ENCODE measurements at regions not wholly inside any gene's neighbourhood (a gene's known extent, or its start where the extent isn't known, plus 50 kb on each side); places are given as distances from the start of the nearest gene placed in this dataset.
A peak's percentile ranks its signal among the peaks of the same experiment; 100 is the strongest.

DNA sequence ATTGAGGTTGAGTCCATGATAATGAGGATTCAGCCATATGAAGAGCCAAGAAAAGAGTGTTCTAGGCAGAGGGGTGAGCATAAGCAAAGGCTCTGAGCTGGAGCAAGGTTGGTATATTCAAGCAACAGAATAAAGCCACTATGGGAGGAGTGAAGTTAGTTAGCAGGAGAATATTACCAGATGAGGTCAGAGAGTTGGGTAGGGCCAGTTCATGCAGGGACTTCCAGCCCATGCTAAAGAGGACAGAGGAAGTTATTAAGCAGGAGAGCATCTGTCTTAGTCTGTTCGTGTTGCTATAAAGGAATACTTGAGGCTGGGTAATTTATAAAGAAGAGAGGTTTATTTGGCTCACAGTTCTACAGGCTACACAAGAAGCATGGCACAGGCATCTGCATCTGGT lies 57.1 kb upstream of the ATG10 start:
- no peaks in the 10 kb centered on the region for H3K36me3 Mint-ChIP-seq

GRCh38 chr5:81912933-81913332 lies 58.9 kb upstream of the ATG10 start:
- Mint-ChIP-seq H3K4me1 (peaks cover 5 to 21% (median 17%) of the 10 kb centered on the region in 3 donors), H3K27ac (no peak overlapping the region), H3K4me3 (no peak overlapping the region), H3K36me3 (no peaks in the 10 kb centered on the region), H3K9me3 (peaks cover 0 to 5% (median 0%) of the 10 kb centered on the region in 7 donors), H3K27me3 (no peaks in the 10 kb centered on the region)
- ATAC-seq (ENCODE audit: low read depth in 2 of 2) (no peak), DNase-seq (no peak)

More for the DNA sequence above, 57.1 kb upstream of the ATG10 start:
- no peak for DNase-seq
- H3K4me3 Mint-ChIP-seq: no peak overlapping the region
- peak overlapping the region in 2 of 6 donors; percentile 14 to 48 for H3K27ac Mint-ChIP-seq
- ATAC-seq (ENCODE audit: low read depth in 2 of 2): no peak
- H3K9me3 Mint-ChIP-seq: peaks cover 0 to 5% (median 0%) of the 10 kb centered on the region in 7 donors
- H3K27me3 Mint-ChIP-seq: no peaks in the 10 kb centered on the region
- H3K4me1 Mint-ChIP-seq: peaks cover 5 to 10% (median 6%) of the 10 kb centered on the region in 3 donors

DNA sequence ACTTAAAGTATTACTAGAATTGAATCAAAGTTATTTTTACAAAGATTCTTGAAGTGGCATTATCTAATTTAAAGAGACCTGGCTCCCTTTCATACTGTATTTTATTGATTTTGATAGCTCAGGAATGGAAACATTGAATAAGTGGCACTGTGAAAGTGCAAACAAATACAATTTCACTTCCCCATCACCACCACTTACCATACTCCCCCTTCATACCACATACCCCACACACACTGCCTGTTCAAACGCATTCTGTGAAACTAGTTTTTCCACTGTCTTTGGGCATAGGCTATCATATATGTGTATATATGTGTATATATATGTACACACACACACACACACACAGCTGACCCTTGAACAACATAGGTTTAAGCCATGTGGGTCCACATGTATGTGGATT lies 62.1 kb upstream of the ATG10 start:
- peaks cover 0 to 3% (median 0%) of the 10 kb centered on the region in 7 donors for H3K9me3 Mint-ChIP-seq
- peak; percentile 27 for DNase-seq
- H3K36me3 Mint-ChIP-seq: no peaks in the 10 kb centered on the region
- peak overlapping the region in 3 of 6 donors; percentile 8 to 79 (median 54) for H3K27ac Mint-ChIP-seq
- H3K4me1 Mint-ChIP-seq: peaks cover 5 to 21% (median 17%) of the 10 kb centered on the region in 3 donors
- H3K4me3 Mint-ChIP-seq: no peak overlapping the region
- H3K27me3 Mint-ChIP-seq: no peaks in the 10 kb centered on the region
- ATAC-seq (ENCODE audit: low read depth in 2 of 2): peak; percentile 84 to 93

DNA sequence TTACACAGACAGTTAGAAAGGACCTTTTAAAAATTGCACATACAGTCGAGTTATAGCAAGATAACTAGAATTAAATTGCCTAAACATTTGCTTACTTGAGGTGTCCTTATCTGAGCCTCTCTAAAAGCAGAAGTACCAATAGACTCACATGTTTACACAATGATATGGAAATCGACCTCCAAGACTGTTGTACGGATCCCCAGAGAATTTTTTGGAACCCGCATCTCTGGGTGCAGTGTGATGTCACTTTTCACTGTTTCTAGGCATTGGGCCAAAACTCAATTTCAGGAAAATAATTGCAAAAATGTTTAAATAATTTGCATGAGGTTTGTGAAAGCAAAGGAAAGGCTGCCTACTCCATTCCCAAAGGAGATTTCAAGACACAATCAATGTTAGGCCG lies 63.1 kb upstream of the ATG10 start:
- ATAC-seq (ENCODE audit: low read depth in 2 of 2) (no peak), DNase-seq (no peak)
- no peaks in the 10 kb centered on the region for H3K36me3 Mint-ChIP-seq
- H3K4me1 Mint-ChIP-seq: peaks cover 5 to 21% (median 17%) of the 10 kb centered on the region in 3 donors
- H3K27me3 Mint-ChIP-seq: no peaks in the 10 kb centered on the region
- no peak overlapping the region for H3K27ac Mint-ChIP-seq
- H3K9me3 Mint-ChIP-seq: no peaks in the 10 kb centered on the region
- no peak overlapping the region for H3K4me3 Mint-ChIP-seq

GRCh38 chr5:81908044-81908443 lies 63.8 kb upstream of the ATG10 start:
- Mint-ChIP-seq H3K4me3 (no peak overlapping the region), H3K27me3 (no peaks in the 10 kb centered on the region), H3K9me3 (no peaks in the 10 kb centered on the region), H3K27ac (no peak overlapping the region), H3K36me3 (no peaks in the 10 kb centered on the region), H3K4me1 (peaks cover 5 to 21% (median 17%) of the 10 kb centered on the region in 3 donors)
- no peak for DNase-seq
- ATAC-seq (ENCODE audit: low read depth in 2 of 2): no peak

- Mint-ChIP-seq H3K4me3 (no peak overlapping the region), H3K36me3 (no peaks in the 10 kb centered on the region), H3K9me3 (peaks cover 0 to 4% (median 0%) of the 10 kb centered on the region in 7 donors), H3K27ac (peak overlapping the region in 2 of 6 donors; percentile 42 to 78), H3K27me3 (no peaks in the 10 kb centered on the region), H3K4me1 (peaks cover 5 to 21% (median 17%) of the 10 kb centered on the region in 3 donors)
- ATAC-seq (ENCODE audit: low read depth in 2 of 2) (no peak), DNase-seq (no peak)
Measured at GRCh38 chr5:81907012-81907635, 64.7 kb upstream of the ATG10 start.

GRCh38 chr5:81906086-81906485 lies 65.7 kb upstream of the ATG10 start:
- H3K4me1 Mint-ChIP-seq: peaks cover 5 to 21% (median 17%) of the 10 kb centered on the region in 3 donors
- no peaks in the 10 kb centered on the region for H3K27me3 Mint-ChIP-seq
- H3K36me3 Mint-ChIP-seq: peaks cover 6% of the 10 kb centered on the region in 2 donors
- ATAC-seq (ENCODE audit: low read depth in 2 of 2) (no peak), DNase-seq (no peak)
- no peak overlapping the region for H3K4me3 Mint-ChIP-seq
- H3K27ac Mint-ChIP-seq: no peak overlapping the region
- peaks cover 0 to 10% (median 7%) of the 10 kb centered on the region in 7 donors for H3K9me3 Mint-ChIP-seq

- DNase-seq (no peak), ATAC-seq (ENCODE audit: low read depth in 2 of 2) (no peak)
- H3K4me3 Mint-ChIP-seq: no peak overlapping the region
- peaks cover 11 to 15% of the 10 kb centered on the region in 2 donors for H3K36me3 Mint-ChIP-seq
- H3K27ac Mint-ChIP-seq: peak overlapping the region in 2 of 6 donors; percentile 37 to 53
- no peaks in the 10 kb centered on the region for H3K27me3 Mint-ChIP-seq
- peaks cover 2 to 17% (median 9%) of the 10 kb centered on the region in 3 donors for H3K4me1 Mint-ChIP-seq
- H3K9me3 Mint-ChIP-seq: peaks cover 0 to 21% (median 16%) of the 10 kb centered on the region in 7 donors
Measured at GRCh38 chr5:81904861-81905260, 67.0 kb upstream of the ATG10 start.

DNA sequence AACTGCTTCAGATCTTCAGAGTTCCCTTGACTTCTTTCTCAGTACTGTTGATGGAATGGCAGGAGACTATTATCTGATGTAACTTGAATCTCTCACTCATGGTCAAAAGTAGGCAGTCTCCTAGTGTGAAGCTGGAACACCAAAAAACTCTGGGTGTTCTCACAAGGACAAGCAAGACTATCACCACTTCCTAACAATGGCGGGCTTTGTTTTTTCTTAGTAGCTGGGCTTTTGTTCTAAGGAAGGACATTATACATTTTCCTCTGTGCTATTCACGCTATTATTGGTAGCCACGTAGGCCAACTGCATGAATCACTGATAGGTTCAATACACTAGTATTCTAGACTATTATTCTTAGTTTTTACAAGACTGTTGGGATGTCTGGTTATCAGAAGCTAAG lies 67.7 kb upstream of the ATG10 start:
- Mint-ChIP-seq H3K9me3 (peaks cover 0 to 28% (median 16%) of the 10 kb centered on the region in 7 donors), H3K4me3 (no peak overlapping the region), H3K4me1 (peaks cover 0 to 10% (median 2%) of the 10 kb centered on the region in 3 donors), H3K27me3 (no peaks in the 10 kb centered on the region), H3K27ac (no peak overlapping the region), H3K36me3 (peaks cover 11 to 15% of the 10 kb centered on the region in 2 donors)
- ATAC-seq (ENCODE audit: low read depth in 2 of 2) (no peak), DNase-seq (no peak)

GRCh38 chr5:81901586-81901985 lies 70.2 kb upstream of the ATG10 start:
- H3K4me1 Mint-ChIP-seq: no peaks in the 10 kb centered on the region
- DNase-seq: no peak
- H3K27ac Mint-ChIP-seq: no peak overlapping the region
- H3K9me3 Mint-ChIP-seq: peaks cover 0 to 33% (median 16%) of the 10 kb centered on the region in 7 donors
- peaks cover 12 to 15% of the 10 kb centered on the region in 2 donors for H3K36me3 Mint-ChIP-seq
- H3K4me3 Mint-ChIP-seq: no peak overlapping the region
- H3K27me3 Mint-ChIP-seq: no peaks in the 10 kb centered on the region
- no peak for ATAC-seq (ENCODE audit: low read depth in 2 of 2)

- peaks cover 15% of the 10 kb centered on the region in 2 donors for H3K36me3 Mint-ChIP-seq
- no peaks in the 10 kb centered on the region for H3K4me1 Mint-ChIP-seq
- no peak for ATAC-seq (ENCODE audit: low read depth in 2 of 2)
- H3K9me3 Mint-ChIP-seq: peaks cover 0 to 33% (median 16%) of the 10 kb centered on the region in 7 donors
- DNase-seq: no peak
- no peak overlapping the region for H3K4me3 Mint-ChIP-seq
- H3K27ac Mint-ChIP-seq: no peak overlapping the region
- no peaks in the 10 kb centered on the region for H3K27me3 Mint-ChIP-seq
Measured at GRCh38 chr5:81899123-81899522, 72.7 kb upstream of the ATG10 start.

DNA sequence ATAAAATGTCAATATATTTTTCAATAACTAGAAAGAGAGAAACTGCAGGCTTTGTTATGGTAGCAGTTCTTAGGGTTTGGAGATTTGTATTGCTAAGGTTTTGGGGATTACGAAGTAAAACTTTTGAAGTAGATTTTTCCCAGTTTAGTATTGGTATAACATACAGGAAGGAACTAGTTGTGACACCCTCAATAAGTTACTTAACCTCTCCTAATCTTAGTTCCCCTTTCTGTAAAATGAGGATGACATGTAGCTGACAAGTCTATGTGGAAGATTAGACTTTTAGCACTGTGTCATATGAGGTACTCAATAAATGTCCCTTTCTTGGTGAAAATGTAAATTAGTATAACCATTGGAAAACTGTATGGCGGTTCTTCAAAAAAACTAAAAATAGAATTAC lies 73.4 kb upstream of the ATG10 start:
- DNase-seq (no peak), ATAC-seq (ENCODE audit: low read depth in 2 of 2) (peak in 1 of 2 donors; percentile 58)
- H3K27me3 Mint-ChIP-seq: no peaks in the 10 kb centered on the region
- H3K9me3 Mint-ChIP-seq: peaks cover 0 to 33% (median 16%) of the 10 kb centered on the region in 7 donors
- H3K36me3 Mint-ChIP-seq: peaks cover 15% of the 10 kb centered on the region in 2 donors
- H3K4me1 Mint-ChIP-seq: no peaks in the 10 kb centered on the region
- no peak overlapping the region for H3K27ac Mint-ChIP-seq
- H3K4me3 Mint-ChIP-seq: no peak overlapping the region

DNA sequence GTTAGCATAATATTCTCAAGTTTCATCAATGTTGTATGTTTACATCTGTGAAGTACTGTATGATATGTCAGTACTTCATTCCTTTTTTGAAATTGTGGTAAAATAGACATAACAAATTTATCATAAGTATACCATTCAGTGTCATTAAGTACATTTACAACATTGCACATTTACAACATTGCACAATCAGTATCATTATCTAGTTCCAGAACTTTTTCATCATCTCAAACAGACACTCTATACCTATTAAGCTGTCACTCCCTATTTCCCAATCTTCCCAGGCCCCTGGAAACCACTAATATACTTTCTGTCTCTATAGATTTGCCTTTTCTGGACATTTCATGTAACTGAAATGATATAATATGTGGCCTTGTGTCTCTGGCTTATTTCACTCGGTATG lies 75.1 kb upstream of the ATG10 start:
- Mint-ChIP-seq H3K9me3 (peaks cover 5 to 37% (median 17%) of the 10 kb centered on the region in 7 donors), H3K27me3 (no peaks in the 10 kb centered on the region), H3K4me1 (no peaks in the 10 kb centered on the region), H3K36me3 (peaks cover 13 to 15% of the 10 kb centered on the region in 2 donors), H3K27ac (no peak overlapping the region), H3K4me3 (no peak overlapping the region)
- no peak for ATAC-seq (ENCODE audit: low read depth in 2 of 2)
- DNase-seq: no peak

DNA sequence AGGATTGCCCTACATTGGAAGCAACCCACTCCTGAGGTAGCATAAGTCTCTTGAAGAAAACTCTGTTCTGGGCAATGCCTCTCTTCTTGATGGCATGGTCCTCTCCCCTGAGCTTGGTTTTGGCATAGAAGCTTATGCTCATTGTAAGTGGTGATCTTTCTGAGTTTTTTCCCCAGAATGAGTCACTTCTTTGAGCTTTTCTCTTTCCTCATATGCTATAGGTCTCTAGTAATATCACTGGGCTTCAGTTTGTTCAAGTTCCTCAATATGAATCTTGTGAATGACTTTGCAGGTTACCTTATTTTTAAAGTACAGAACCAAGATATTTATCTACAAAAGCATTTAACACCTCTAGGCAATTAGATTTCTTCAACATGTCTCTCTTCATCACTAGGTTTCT lies 76.5 kb upstream of the ATG10 start:
- no peaks in the 10 kb centered on the region for H3K27me3 Mint-ChIP-seq
- ATAC-seq (ENCODE audit: low read depth in 2 of 2): no peak
- no peak overlapping the region for H3K4me3 Mint-ChIP-seq
- H3K9me3 Mint-ChIP-seq: peaks cover 5 to 34% (median 18%) of the 10 kb centered on the region in 7 donors
- peaks cover 2 to 8% of the 10 kb centered on the region in 2 donors for H3K36me3 Mint-ChIP-seq
- H3K27ac Mint-ChIP-seq: peak overlapping the region in 1 of 6 donors; percentile 41
- no peaks in the 10 kb centered on the region for H3K4me1 Mint-ChIP-seq
- no peak for DNase-seq
